ACHN (cell line): ENCODE measurements at regions not wholly inside any gene's neighbourhood (a gene's known extent, or its start where the extent isn't known, plus 50 kb on each side); places are given as distances from the start of the nearest gene placed in this dataset.
"Not testable (repeated sequence)": the region's sequence is repeated elsewhere in the genome, so short reads cannot be mapped to it uniquely, and the experiment has no call there.

ENCODE experiments used
- DNase-seq: peaks from one replicate; pipeline ENCODE4 v3.0.0-alpha.2; 2015
- in situ Hi-C: cut with HindIII; loops from 2 replicates; pipeline ENCODE4 v1.10.0; 2017; ENCODE audit warnings: low sequenced_read_pairs, low pct_ligation_motif_present, low pct_unique_long_range_greater_than_20kb

- DNase-seq, in situ Hi-C loops: not testable (repeated sequence)
Measured at GRCh38 chr22:15821088-15821487, 131.3 kb downstream of the POTEH start.

- DNase-seq, in situ Hi-C loops: not testable (repeated sequence)
Measured at GRCh38 chr22:15822001-15822400, 132.2 kb downstream of the POTEH start.

GRCh38 chr22:15823178-15823577 is 133.4 kb downstream of the POTEH start:
- in situ Hi-C loops, DNase-seq: not testable (repeated sequence)

DNA sequence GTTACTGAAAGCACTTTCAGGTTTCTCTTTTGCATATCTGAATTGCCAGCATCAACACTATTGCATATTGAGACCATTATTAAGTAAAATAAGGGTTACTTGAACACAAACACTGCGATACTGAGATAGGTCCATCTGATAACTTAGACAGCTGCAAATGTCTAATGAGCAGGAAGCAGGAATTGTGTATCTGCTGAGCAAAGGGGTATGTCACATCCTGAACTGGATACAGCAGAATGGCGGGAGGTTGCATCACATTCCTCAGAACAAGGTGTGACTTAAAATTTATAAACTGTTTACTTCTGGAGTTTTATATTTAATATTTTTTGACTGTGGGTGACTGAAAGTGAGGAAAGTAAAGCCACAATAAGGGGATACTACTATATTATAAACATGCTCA is 142.4 kb downstream of the POTEH start:
- DNase-seq, in situ Hi-C loops: not testable (repeated sequence)

DNA sequence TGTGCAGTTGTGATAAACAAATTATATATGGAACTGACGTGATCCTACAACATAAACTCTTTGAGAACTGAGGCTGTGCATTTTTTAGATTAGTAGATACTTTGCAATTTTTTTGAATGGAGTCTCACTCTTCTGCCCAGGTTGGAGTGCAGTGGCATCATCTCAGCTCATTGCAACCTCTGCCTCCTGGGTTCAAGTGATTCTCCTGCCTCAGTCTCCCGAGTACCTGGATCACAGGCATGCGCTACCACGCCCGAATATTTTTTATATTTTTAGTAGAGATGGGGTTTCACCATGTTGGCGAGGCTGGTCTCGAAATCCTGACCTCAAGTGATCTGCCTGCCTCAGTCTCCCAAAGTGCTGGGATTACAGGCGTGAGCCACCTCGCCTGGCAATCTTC is 145.9 kb downstream of the POTEH start:
- in situ Hi-C loops, DNase-seq: not testable (repeated sequence)

DNA sequence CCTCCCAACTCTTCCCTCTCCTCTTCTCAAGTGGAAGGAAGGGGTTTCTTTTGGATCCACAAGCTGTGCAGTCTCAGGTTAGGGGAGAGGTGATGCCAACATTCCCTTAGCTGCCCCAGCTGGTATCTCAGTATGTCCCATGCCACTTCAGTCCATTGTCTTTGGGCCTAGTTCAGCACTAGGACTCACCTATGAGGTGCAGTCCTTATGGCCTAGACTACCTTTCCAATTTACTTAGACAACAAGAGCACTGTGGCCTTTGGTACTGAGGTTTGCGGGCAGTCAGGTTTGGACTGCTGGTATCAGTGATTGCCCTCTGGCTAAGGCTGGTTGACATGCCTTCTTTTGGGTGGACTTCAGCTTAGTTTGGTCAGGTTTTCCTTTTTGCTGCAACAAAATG is 159.9 kb downstream of the POTEH start:
- DNase-seq, in situ Hi-C loops: not testable (repeated sequence)

DNA sequence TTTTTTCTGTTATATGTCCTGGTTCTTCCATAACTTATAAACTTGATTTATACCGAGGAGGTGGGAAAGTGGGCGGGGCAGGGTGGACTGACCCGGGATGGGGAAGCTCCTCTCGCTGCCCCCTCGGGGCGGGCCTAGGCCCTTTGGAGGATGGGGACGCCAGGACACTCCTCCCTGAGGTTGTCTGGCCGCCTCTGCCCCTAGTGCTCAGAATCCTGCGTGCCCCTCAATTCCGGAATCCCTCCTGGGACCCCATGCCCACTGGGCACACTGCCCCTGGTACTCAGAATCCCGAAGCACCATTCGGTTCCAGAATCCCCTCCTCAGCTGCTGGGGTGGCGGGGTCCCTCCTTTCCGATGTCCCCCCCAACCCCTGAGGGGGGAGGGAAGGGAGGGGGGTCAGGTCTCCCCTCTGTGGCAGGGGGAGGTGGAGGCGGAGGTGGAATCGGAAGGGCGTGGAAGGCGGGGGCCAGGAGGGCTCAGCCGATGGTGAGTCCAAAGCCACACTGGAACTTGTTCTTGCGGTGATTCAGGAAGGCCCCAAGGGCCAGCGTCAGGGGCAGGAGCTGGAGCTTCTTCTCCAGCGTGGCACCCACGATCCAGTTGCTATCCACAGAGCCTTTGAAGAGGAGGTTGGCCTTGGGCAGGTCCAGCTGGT is 164.0 kb downstream of the POTEH start:
- DNase-seq, in situ Hi-C loops: not testable (repeated sequence)

GRCh38 chr22:15854421-15854820 is 164.6 kb downstream of the POTEH start:
- in situ Hi-C loops, DNase-seq: not testable (repeated sequence)

- in situ Hi-C loops, DNase-seq: not testable (repeated sequence)
Measured at GRCh38 chr22:15854978-15855377, 165.2 kb downstream of the POTEH start.

DNA sequence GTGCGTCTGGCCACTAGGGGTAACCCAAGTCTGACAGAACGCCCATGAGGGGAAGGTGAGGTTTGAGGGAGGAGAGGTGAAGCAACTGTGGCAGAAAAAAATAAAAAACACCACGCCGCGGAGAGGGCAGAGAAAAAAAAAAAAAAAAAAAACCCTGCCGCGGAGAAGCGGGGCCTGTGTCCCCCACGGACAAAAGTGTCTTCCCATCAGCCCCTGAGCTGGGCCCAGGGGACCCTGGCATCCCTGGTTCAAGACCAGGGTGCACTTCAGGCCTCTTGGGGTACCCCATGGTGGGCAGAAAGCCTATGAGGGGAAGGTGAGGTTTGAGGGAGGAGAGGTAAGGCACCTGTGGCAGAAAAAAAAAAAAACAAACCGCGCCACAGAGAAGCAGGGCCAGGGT is 191.1 kb downstream of the POTEH start:
- in situ Hi-C loops, DNase-seq: not testable (repeated sequence)

DNA sequence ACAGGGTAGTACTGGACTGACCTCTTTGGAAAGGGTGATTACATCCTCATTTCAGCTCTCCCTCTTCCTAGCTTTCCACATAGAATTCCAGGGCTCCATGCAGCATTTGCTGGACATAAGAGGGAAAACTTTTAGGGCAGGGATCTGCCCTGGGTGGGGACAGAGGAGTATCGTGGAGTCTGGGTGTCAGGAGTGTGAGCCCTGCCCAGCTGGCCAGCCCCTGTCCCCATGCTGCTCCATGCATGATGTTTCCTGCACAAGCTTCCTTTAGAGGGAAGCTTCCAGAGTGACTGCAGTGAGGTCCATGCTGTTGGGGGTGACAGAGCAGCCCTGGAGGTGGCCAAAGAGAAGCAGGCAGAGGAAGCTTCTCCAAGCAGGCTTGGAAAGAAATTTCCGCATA is 214.5 kb downstream of the POTEH start:
- DNase-seq, in situ Hi-C loops: not testable (repeated sequence)

GRCh38 chr22:15911704-15912103 is 221.9 kb downstream of the POTEH start:
- DNase-seq, in situ Hi-C loops: not testable (repeated sequence)

DNA sequence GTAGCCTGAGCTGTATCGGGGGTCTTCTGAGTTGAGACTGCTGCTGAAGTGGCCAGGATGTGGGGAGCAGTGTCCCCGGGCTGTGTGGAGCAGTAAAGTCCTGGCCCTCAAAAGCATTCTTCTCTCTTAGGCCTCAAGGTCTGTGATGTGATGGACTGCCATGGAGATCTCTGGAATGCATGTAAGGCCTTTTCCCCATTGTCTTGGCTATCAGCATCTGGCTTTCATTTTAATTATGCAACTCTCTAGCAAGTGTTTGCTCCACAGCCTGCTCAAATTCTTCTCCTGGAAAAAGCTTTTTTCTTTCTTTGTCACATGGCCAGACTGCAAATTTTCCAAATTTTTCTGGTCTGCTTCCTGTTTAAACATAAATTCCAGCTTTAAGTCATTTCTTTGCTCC is 229.3 kb downstream of the POTEH start:
- DNase-seq, in situ Hi-C loops: not testable (repeated sequence)

GRCh38 chr22:15920941-15921340 is 231.1 kb downstream of the POTEH start:
- DNase-seq, in situ Hi-C loops: not testable (repeated sequence)

DNA sequence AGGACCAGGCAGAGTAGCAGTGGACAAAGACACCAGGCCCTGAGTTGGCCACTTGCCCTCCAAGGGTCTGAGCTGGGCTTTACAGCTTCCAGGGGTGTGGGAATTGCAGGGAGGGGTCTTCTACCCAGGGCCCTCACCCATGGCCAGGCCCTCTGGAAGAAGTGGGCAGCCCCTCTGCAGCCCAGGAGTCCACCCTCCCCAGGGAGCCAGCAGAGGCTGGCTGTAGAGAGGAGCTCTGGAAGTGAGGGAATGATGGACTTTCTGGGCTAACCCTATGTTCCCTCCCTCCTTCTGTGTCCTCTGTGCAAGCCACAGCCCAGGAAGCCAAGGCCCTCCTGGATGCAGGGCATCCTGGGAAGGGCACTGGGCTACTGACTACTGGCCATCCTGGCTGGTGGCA is 232.3 kb downstream of the POTEH start:
- in situ Hi-C loops, DNase-seq: not testable (repeated sequence)

DNA sequence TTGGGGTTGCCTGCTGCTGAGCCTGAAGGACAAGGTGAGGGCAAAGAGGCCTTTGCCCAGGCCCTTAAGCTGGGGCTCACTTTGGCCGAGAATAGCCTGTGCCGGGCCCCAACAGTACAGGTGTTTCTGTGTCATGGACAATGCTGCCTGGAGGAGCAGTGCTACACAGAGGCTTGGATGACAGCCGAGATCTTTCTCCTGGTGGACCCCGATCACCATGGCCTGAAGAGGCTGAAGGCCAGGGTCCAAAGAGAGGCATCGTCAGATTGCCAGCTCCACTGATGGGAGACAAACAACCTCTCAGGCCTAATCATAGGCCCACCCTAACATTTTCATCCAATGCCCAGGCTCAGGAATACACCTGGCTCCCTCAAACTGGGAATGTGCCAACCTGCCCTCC is 232.8 kb downstream of the POTEH start:
- in situ Hi-C loops, DNase-seq: not testable (repeated sequence)

- DNase-seq, in situ Hi-C loops: not testable (repeated sequence)
Measured at GRCh38 chr22:15924820-15925219, 235.0 kb downstream of the POTEH start.

- in situ Hi-C loops, DNase-seq: not testable (repeated sequence)
Measured at GRCh38 chr22:15927172-15927571, 237.3 kb downstream of the POTEH start.
